Activated naive CD4-positive, alpha-beta T cell treated with anti-CD3 and anti-CD28 coated beads, Interleukin-2, amount 10 ng/mL, durations not matched to agents 7 days and 5 days (primary cell): ENCODE measurements at regions not wholly inside any gene's neighbourhood (a gene's known extent, or its start where the extent isn't known, plus 50 kb on each side); places are given as distances from the start of the nearest gene placed in this dataset.

ENCODE experiments used
- CTCF ChIA-PET: fragments of 350-600 bp; sonication (Branson Sonifier 250); formaldehyde crosslinking; loops from one replicate; lab custom pipeline; 2021; ENCODE audit warnings: antibody characterized with exemption; lab: Charles Lee
- DNase-seq: peaks from one replicate; pipeline ENCODE4 v3.0.0-alpha.2; 2020
- H3K27ac Mint-ChIP-seq: one replicate; pipeline ENCODE4 v1.8.0; 2021; ENCODE audit warnings: mild to moderate bottlenecking, moderate library complexity, mixed read lengths
- H3K27me3 Mint-ChIP-seq: one replicate; pipeline ENCODE4 v1.8.0; 2021; ENCODE audit warnings: mild to moderate bottlenecking, mixed read lengths
- H3K36me3 Mint-ChIP-seq: one replicate; pipeline ENCODE4 v1.8.0; 2021; ENCODE audit warnings: mixed read lengths
- H3K4me1 Mint-ChIP-seq: one replicate; pipeline ENCODE4 v1.8.0; 2021; ENCODE audit warnings: mixed read lengths
- H3K4me3 Mint-ChIP-seq: one replicate; pipeline ENCODE4 v1.8.0; 2021; ENCODE audit warnings: mild to moderate bottlenecking, moderate library complexity, mixed read lengths
- H3K9me3 Mint-ChIP-seq: one replicate; pipeline ENCODE4 v1.8.0; 2021; ENCODE audit warnings: mixed read lengths

GRCh38 chr11:20311444-20311843, 52.1 kb upstream of the HTATIP2 start:
- Mint-ChIP-seq H3K36me3 (no peaks in the 10 kb centered on the region), H3K4me1 (no peaks in the 10 kb centered on the region), H3K27ac (no peak overlapping the region), H3K9me3 (no peaks in the 10 kb centered on the region), H3K4me3 (no peak overlapping the region), H3K27me3 (peaks cover 2% of the 10 kb centered on the region)
- DNase-seq = no peak
- CTCF ChIA-PET = no interaction called here

DNA sequence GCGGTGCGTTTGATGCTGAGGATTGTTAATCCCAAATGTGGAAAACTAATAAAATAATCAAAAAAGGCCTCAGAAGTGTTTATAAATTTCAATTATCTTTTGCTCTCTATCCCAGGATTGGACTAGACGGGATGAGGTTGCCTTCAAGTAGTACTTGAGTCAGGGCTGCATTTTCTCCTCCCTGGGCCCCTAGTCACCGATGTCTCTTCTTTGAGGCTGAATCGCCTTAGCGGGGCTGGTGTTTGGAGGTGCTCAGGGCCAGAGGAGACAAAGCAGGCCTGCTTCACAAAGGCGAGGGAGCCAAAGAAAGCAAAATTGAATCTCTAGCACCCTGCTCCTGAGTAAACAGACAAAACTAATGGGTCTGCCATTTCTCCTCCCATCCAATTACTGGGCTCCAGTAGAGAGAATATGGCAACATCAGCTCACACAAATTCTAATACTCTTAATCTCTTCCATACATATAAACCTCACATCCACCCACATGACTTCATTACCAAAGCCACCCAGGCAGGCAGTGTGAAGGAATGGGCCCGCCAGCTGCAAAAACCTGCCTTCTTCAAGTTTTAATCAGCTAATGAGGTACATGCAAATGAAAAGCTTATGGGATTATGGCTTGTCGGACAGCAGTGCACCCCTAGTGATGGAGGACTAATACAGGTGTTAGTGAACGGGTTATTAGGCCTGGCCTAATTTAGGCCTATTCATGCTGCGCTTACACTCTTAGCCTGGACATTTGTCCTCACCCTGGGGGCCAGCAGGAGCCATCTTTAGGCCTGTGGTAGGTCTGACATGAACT, 52.7 kb upstream of the HTATIP2 start:
- no peak for DNase-seq
- CTCF ChIA-PET = no interaction called here
- H3K4me1 Mint-ChIP-seq = no peaks in the 10 kb centered on the region

DNA sequence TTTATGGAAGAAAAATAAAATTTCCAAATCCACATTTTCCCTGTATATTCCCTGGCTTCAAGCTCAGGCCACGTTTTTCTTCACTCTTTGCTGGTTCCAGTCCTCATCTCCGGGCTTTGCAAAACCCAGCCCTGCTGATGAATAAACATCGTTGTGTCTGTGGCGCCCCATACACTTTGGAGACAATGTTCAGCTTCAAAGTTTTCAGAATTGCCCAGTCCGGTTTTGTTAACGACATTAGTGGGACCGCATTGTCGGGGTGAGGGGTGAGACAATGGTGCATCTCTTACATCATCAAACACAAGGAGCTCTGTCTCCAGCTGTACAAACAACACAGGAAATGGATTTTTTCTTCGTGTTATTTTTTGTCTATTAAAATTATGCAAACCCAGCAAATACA, 53.4 kb upstream of the HTATIP2 start:
- CTCF ChIA-PET = no interaction called here
- DNase-seq = no peak
- no peaks in the 10 kb centered on the region for H3K4me1 Mint-ChIP-seq
- H3K9me3 Mint-ChIP-seq = no peaks in the 10 kb centered on the region
- peaks cover 4% of the 10 kb centered on the region for H3K27me3 Mint-ChIP-seq
- no peaks in the 10 kb centered on the region for H3K36me3 Mint-ChIP-seq
- H3K4me3 Mint-ChIP-seq = no peak overlapping the region
- no peak overlapping the region for H3K27ac Mint-ChIP-seq

More for the DNA sequence above, 52.7 kb upstream of the HTATIP2 start:
- no peaks in the 10 kb centered on the region for H3K9me3 Mint-ChIP-seq
- no peak overlapping the region for H3K4me3 Mint-ChIP-seq
- H3K36me3 Mint-ChIP-seq = no peaks in the 10 kb centered on the region
- no peak overlapping the region for H3K27ac Mint-ChIP-seq
- peaks cover 4% of the 10 kb centered on the region for H3K27me3 Mint-ChIP-seq

DNA sequence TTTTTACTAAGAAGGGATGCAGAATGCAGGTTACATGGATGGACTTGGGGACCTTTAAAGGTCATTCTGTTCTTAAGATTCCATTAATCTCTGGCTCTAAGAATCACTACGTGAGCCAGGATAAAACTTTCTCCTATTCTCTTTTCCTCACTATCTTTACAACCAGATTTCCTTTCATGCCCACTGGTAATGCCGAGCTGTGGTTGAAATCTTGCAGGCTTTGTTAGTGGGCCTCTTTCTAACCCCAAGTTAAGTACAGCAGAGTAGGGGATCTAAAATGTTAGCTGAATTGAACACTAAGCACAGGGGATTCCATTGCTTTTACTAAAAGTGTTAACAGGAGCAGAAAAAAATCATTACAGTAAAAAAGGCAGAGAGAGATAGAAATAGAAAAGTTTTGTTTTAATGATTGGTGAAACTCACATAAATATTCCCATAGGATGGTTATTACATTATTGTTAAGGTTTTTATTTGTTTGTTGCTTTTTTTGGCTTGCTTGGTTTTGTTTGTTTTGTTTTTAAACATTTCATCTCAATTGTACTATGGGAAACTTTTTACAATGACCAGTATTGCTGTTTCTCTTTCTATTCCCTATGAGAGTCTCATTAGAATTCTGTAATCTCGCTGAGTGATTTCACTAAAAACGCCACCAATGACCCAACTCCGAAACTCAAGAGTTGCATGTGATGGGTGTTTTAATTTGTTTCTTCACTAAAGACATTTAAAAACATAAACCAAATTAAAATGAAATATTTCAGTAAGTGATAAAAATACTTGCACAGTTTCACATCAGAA, 54.1 kb upstream of the HTATIP2 start:
- no peaks in the 10 kb centered on the region for H3K9me3 Mint-ChIP-seq
- no peaks in the 10 kb centered on the region for H3K36me3 Mint-ChIP-seq
- DNase-seq = no peak
- no peak overlapping the region for H3K4me3 Mint-ChIP-seq
- CTCF ChIA-PET = no interaction called here
- no peaks in the 10 kb centered on the region for H3K4me1 Mint-ChIP-seq
- peaks cover 4% of the 10 kb centered on the region for H3K27me3 Mint-ChIP-seq
- H3K27ac Mint-ChIP-seq = no peak overlapping the region

DNA sequence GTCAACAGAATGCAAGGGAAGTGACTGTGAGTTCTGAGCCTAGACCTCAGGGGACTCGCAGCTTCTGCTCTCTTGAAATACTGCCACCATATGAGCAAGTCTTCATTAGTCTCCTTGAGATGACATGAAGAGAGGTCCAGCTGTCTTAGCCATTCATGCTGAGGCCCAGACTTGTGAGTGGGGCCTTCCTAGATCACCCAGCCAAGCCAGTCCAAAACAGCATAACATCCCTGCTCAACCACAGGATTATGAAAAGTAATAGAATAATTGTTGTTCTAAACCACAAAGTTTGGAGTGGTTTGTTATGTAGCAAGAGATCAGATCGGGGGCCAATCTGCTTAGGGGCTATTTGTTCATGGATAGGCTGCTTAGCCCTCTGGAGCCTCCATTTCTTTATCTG, 54.9 kb upstream of the HTATIP2 start:
- no peak for DNase-seq
- peaks cover 4% of the 10 kb centered on the region for H3K27me3 Mint-ChIP-seq
- no peak overlapping the region for H3K4me3 Mint-ChIP-seq
- no peaks in the 10 kb centered on the region for H3K9me3 Mint-ChIP-seq
- CTCF ChIA-PET = no interaction called here
- H3K27ac Mint-ChIP-seq = no peak overlapping the region
- H3K4me1 Mint-ChIP-seq = no peaks in the 10 kb centered on the region
- H3K36me3 Mint-ChIP-seq = no peaks in the 10 kb centered on the region

- no peak overlapping the region for H3K4me3 Mint-ChIP-seq
- peaks cover 7% of the 10 kb centered on the region for H3K27me3 Mint-ChIP-seq
- H3K9me3 Mint-ChIP-seq = no peaks in the 10 kb centered on the region
- no peak overlapping the region for H3K27ac Mint-ChIP-seq
- no peaks in the 10 kb centered on the region for H3K4me1 Mint-ChIP-seq
- no peaks in the 10 kb centered on the region for H3K36me3 Mint-ChIP-seq
- no peak for DNase-seq
- CTCF ChIA-PET = no interaction called here
Measured at GRCh38 chr11:20303391-20303965, 60.0 kb upstream of the HTATIP2 start.

DNA sequence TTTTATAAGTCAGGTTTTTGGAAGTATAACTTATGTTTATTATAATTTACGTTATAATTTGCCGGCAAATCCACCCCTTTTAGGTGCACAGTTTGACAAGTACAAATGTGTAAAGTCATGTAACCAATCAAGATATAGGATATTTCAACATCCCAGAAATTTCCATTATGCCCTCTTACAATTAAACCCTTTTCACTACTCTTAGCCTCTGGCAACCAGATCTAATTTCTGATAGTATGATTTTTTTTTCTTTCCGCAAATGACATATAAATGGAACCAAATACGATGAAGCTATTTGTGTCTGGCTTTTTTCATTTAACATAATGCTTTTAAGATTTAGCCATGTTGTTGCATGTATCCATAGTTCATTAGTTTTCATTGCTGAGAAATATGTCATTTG, 69.5 kb upstream of the HTATIP2 start:
- CTCF ChIA-PET = no interaction called here
- Mint-ChIP-seq H3K36me3 (no peaks in the 10 kb centered on the region), H3K27me3 (no peaks in the 10 kb centered on the region), H3K9me3 (no peaks in the 10 kb centered on the region), H3K4me3 (no peak overlapping the region), H3K27ac (no peak overlapping the region), H3K4me1 (no peaks in the 10 kb centered on the region)
- DNase-seq = no peak

- no peaks in the 10 kb centered on the region for H3K4me1 Mint-ChIP-seq
- H3K27ac Mint-ChIP-seq = no peak overlapping the region
- CTCF ChIA-PET = no interaction called here
- H3K9me3 Mint-ChIP-seq = no peaks in the 10 kb centered on the region
- H3K36me3 Mint-ChIP-seq = no peaks in the 10 kb centered on the region
- DNase-seq = no peak
- no peaks in the 10 kb centered on the region for H3K27me3 Mint-ChIP-seq
- no peak overlapping the region for H3K4me3 Mint-ChIP-seq
Measured at GRCh38 chr11:20293531-20293930, 70.0 kb upstream of the HTATIP2 start.

DNA sequence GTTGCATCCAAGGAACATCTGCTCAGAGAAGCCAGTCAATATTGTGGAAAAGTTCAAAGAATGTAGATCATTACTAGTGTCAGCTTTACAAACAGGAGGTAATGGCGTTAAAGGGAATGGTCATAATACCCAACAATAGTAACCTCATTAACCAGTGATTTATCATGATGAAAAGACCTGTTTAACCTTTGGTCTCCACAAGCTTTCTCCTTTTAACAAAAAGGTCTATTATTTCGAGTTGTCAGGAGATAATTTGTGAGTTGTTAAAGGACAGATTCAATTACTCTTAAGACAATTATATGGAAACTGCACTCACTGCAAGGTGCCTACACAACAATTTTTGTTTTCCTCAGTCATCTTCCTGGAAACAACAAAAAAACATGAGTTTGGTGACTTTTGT, 73.8 kb upstream of the HTATIP2 start:
- Mint-ChIP-seq H3K9me3 (no peaks in the 10 kb centered on the region), H3K4me1 (no peaks in the 10 kb centered on the region)
- CTCF ChIA-PET = no interaction called here

DNA sequence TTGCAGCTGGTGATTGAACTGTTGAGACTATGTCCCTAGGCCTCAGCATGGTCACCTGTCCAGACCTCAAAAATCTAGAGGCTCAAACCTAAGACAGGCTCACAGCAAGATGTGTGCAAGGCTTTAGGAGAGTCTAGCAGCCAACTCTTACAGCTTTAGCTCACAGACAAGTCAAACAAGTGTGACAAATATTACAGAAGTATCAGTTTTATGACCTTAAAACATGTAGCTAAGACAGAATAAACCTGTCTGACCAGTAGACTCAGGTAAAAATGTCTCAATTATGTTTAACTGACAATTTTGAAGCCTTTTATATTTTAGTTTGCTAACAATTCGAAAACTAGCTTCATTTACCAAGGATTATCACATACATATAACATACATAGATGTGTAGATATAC, 80.0 kb upstream of the HTATIP2 start:
- H3K27me3 Mint-ChIP-seq = peaks cover 10% of the 10 kb centered on the region
- no peaks in the 10 kb centered on the region for H3K4me1 Mint-ChIP-seq
- H3K36me3 Mint-ChIP-seq = no peaks in the 10 kb centered on the region
- CTCF ChIA-PET = no interaction called here
- H3K4me3 Mint-ChIP-seq = no peak overlapping the region
- no peaks in the 10 kb centered on the region for H3K9me3 Mint-ChIP-seq
- no peak overlapping the region for H3K27ac Mint-ChIP-seq
- no peak for DNase-seq

More for the DNA sequence above, 73.8 kb upstream of the HTATIP2 start:
- no peaks in the 10 kb centered on the region for H3K36me3 Mint-ChIP-seq
- H3K4me3 Mint-ChIP-seq = no peak overlapping the region
- no peaks in the 10 kb centered on the region for H3K27me3 Mint-ChIP-seq
- H3K27ac Mint-ChIP-seq = no peak overlapping the region
- no peak for DNase-seq

- Mint-ChIP-seq H3K27ac (no peak overlapping the region), H3K36me3 (no peaks in the 10 kb centered on the region), H3K4me3 (no peak overlapping the region), H3K9me3 (no peaks in the 10 kb centered on the region), H3K27me3 (peaks cover 13% of the 10 kb centered on the region), H3K4me1 (no peaks in the 10 kb centered on the region)
- no peak for DNase-seq
- CTCF ChIA-PET = interaction anchor here (0.7 kb wide), 1 partner anchor 28 kb away, joined by 3 read pairs; no protein-coding TSS in a partner anchor
Measured at GRCh38 chr11:20278727-20279126, 84.8 kb upstream of the HTATIP2 start.

- H3K27me3 Mint-ChIP-seq = peaks cover 13% of the 10 kb centered on the region
- CTCF ChIA-PET = no interaction called here
Measured at GRCh38 chr11:20277014-20277413, 86.5 kb upstream of the HTATIP2 start.

GRCh38 chr11:20275987-20276965, 87.2 kb upstream of the HTATIP2 start:
- peaks cover 13% of the 10 kb centered on the region for H3K27me3 Mint-ChIP-seq

More at GRCh38 chr11:20277014-20277413, 86.5 kb upstream of the HTATIP2 start:
- no peaks in the 10 kb centered on the region for H3K36me3 Mint-ChIP-seq
- H3K9me3 Mint-ChIP-seq = no peaks in the 10 kb centered on the region
- no peaks in the 10 kb centered on the region for H3K4me1 Mint-ChIP-seq
- H3K4me3 Mint-ChIP-seq = no peak overlapping the region
- no peak for DNase-seq
- no peak overlapping the region for H3K27ac Mint-ChIP-seq

DNA sequence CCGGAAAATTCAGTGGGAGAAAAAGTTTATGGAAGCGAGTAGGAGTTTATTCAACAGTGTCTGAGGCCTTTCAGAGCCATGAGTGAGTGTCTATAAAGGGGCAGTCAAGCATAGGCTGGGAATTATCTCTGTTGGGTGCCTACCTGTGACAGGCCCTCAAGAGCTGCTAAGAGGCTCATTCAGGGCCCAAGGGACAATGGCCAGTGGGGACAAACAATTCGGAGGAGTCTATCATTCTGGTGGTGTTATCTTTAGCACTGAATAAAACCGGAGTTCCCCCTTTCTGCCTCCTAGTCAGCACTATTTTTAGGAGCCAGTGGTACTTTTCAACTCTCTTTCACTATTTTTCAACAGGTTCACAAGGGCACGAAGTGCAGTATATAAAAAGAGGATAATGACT, 89.5 kb upstream of the HTATIP2 start:
- no peak for DNase-seq
- Mint-ChIP-seq H3K36me3 (no peaks in the 10 kb centered on the region), H3K9me3 (no peaks in the 10 kb centered on the region), H3K27ac (no peak overlapping the region), H3K4me3 (no peak overlapping the region), H3K27me3 (peaks cover 7% of the 10 kb centered on the region), H3K4me1 (no peaks in the 10 kb centered on the region)
- CTCF ChIA-PET = no interaction called here

More at GRCh38 chr11:20275987-20276965, 87.2 kb upstream of the HTATIP2 start:
- H3K36me3 Mint-ChIP-seq = no peaks in the 10 kb centered on the region
- no peak for DNase-seq
- H3K4me3 Mint-ChIP-seq = no peak overlapping the region
- CTCF ChIA-PET = no interaction called here
- H3K27ac Mint-ChIP-seq = no peak overlapping the region
- H3K4me1 Mint-ChIP-seq = no peaks in the 10 kb centered on the region
- H3K9me3 Mint-ChIP-seq = no peaks in the 10 kb centered on the region
